HG03565 (cell line): ENCODE measurements at regions not wholly inside any gene's neighbourhood (a gene's known extent, or its start where the extent isn't known, plus 50 kb on each side); places are given as distances from the start of the nearest gene placed in this dataset.
"Not testable (repeated sequence)": the region's sequence is repeated elsewhere in the genome, so short reads cannot be mapped to it uniquely, and the experiment has no call there.

Experiments
- ATAC-seq: cut with Tn5 transposase; IDR thresholded peaks from one replicate; pipeline ENCODE4 v1.9.1; 2021; ENCODE audit warnings: mild to moderate bottlenecking, moderate library complexity; ENCODE audit not compliant: unreplicated experiment

GRCh38 chr6:99143108-99143861 is 195.5 kb upstream of the FBXL4 start:
- ATAC-seq, result no peak

- ATAC-seq, result not testable (repeated sequence)
Observed at GRCh38 chr6:99141906-99142305, 194.2 kb upstream of the FBXL4 start.

GRCh38 chr6:99138445-99138844 is 190.7 kb upstream of the FBXL4 start:
- ATAC-seq, result no peak

GRCh38 chr6:99137314-99137713 is 189.6 kb upstream of the FBXL4 start:
- ATAC-seq, result no peak

- ATAC-seq, result no peak
Observed at GRCh38 chr6:99136488-99136887, 188.7 kb upstream of the FBXL4 start.

- ATAC-seq, result no peak
Observed at GRCh38 chr6:99132026-99132635, 184.4 kb upstream of the FBXL4 start.

- no peak for ATAC-seq
Observed at GRCh38 chr6:99130897-99131873, 183.4 kb upstream of the FBXL4 start.

- ATAC-seq, result no peak
Observed at GRCh38 chr6:99129835-99130234, 182.1 kb upstream of the FBXL4 start.

GRCh38 chr6:99121748-99122147 is 174.0 kb upstream of the FBXL4 start:
- ATAC-seq, result no peak

- ATAC-seq, result no peak
Observed at GRCh38 chr6:99120641-99121040, 172.9 kb upstream of the FBXL4 start.

GRCh38 chr6:99119109-99120031 is 171.6 kb upstream of the FBXL4 start:
- peak; percentile 49 for ATAC-seq

- ATAC-seq, result no peak
Observed at GRCh38 chr6:99114769-99115406, 167.1 kb upstream of the FBXL4 start.

GRCh38 chr6:99111590-99111989 is 163.8 kb upstream of the FBXL4 start:
- ATAC-seq, result no peak

GRCh38 chr6:99110029-99110428 is 162.3 kb upstream of the FBXL4 start:
- ATAC-seq, result no peak

- ATAC-seq, result no peak
Observed at GRCh38 chr6:99104218-99104617, 156.5 kb upstream of the FBXL4 start.

- no peak for ATAC-seq
Observed at GRCh38 chr6:99099243-99099642, 151.5 kb upstream of the FBXL4 start.

GRCh38 chr6:99096170-99096569 is 148.4 kb upstream of the FBXL4 start:
- ATAC-seq, result no peak

GRCh38 chr6:99093456-99094190 is 145.9 kb upstream of the FBXL4 start:
- no peak for ATAC-seq

GRCh38 chr6:99092461-99092860 is 144.7 kb upstream of the FBXL4 start:
- no peak for ATAC-seq
